RWPE1 (cell line): ENCODE measurements at regions not wholly inside any gene's neighbourhood (a gene's known extent, or its start where the extent isn't known, plus 50 kb on each side); places are given as distances from the start of the nearest gene placed in this dataset.

Source experiments
- CTCF ChIA-PET: fragments of 350-600 bp; sonication (Branson Sonifier 250); formaldehyde crosslinking; extraction: SDS; loops from one replicate; lab custom pipeline; 2021; lab: Yijun Ruan, JAX
- POLR2A ChIA-PET: fragments of 400-600 bp; formaldehyde crosslinking; extraction: SDS; loops from one replicate; lab custom pipeline; 2020; ENCODE audit warnings: antibody characterized with exemption; ENCODE audit not compliant: low non-redundant PET; lab: Yijun Ruan, JAX
- DNase-seq: peaks from one replicate; pipeline ENCODE4 v3.0.0; 2012; ENCODE audit warnings: low spot score
- H3K27ac ChIP-seq: fragments of 450-650 bp; 2 replicates; pipeline ENCODE4 v1.5.1; 2017
- CTCF ChIP-seq: fragments of 450-650 bp; conservative IDR thresholded peaks from 2 replicates; pipeline ENCODE4 v1.5.1; 2017; ENCODE audit warnings: low read depth, mild to moderate bottlenecking

GRCh38 chr9:89865981-89866380 is 261.2 kb downstream of the GADD45G start:
- ChIA-PET POLR2A (no interaction called here), CTCF (no interaction called here)
- TF ChIP-seq CTCF, result no peak
- DNase-seq, result no peak
- H3K27ac ChIP-seq, result no peak overlapping the region

DNA sequence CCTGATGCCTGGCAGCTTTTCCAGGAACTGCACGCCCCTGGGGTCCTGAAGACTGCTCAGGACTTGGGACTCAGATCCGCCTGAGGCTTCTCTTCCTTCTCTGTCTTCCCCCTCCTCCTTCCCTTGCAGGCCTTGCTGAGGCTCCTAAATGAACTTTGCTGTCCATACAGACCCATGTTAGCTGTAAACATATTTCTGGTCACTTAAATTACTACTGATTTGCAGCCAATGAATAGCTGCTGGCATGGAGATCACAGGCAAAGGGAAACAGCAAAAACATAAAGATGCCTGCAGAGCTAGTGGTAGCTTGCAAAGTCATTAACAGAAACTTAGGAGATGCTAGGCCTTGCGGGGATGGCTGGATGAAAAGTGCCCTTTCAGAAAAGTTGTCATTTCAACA is 261.9 kb downstream of the GADD45G start:
- DNase-seq, result no peak
- ChIA-PET CTCF (interaction anchor here (0.6 kb wide), 1 partner anchor 26 kb away, joined by 3 read pairs; no protein-coding TSS in a partner anchor), POLR2A (no interaction called here)
- TF ChIP-seq CTCF, result no peak
- H3K27ac ChIP-seq, result no peak overlapping the region

GRCh38 chr9:89868100-89868499 is 263.3 kb downstream of the GADD45G start:
- DNase-seq, result no peak
- TF ChIP-seq CTCF, result no peak
- no peak overlapping the region for H3K27ac ChIP-seq
- ChIA-PET POLR2A (no interaction called here), CTCF (interaction anchor here (0.6 kb wide), 1 partner anchor 264 kb away, joined by 4 read pairs; no protein-coding TSS in a partner anchor)

GRCh38 chr9:89869793-89870580 is 265.2 kb downstream of the GADD45G start:
- ChIA-PET POLR2A (interaction anchor here (0.6 kb wide), 1 partner anchor 190 kb away, joined by 3 read pairs; no protein-coding TSS in a partner anchor), CTCF (interaction anchor here (0.6 kb wide), 1 partner anchor 1460 kb away, joined by 3 read pairs; no protein-coding TSS in a partner anchor)
- no peak for DNase-seq
- H3K27ac ChIP-seq, result no peak overlapping the region
- TF ChIP-seq CTCF, result no peak

- POLR2A ChIA-PET, result interaction anchor here (0.6 kb wide), 1 partner anchor 17 kb away, joined by 3 read pairs; no protein-coding TSS in a partner anchor
Measured at GRCh38 chr9:89871871-89872331, 267.1 kb downstream of the GADD45G start.

More at GRCh38 chr9:89871871-89872331, 267.1 kb downstream of the GADD45G start:
- CTCF ChIA-PET, result no interaction called here
- no peak overlapping the region for H3K27ac ChIP-seq
- no peak for TF ChIP-seq CTCF
- DNase-seq, result no peak
